CMK (cell line): ENCODE measurements at regions not wholly inside any gene's neighbourhood (a gene's known extent, or its start where the extent isn't known, plus 50 kb on each side); places are given as distances from the start of the nearest gene placed in this dataset.

Experiments
- DNase-seq: peaks from one replicate; pipeline ENCODE4 v3.0.0-alpha.2; 2010; ENCODE audit warnings: low read depth

DNA sequence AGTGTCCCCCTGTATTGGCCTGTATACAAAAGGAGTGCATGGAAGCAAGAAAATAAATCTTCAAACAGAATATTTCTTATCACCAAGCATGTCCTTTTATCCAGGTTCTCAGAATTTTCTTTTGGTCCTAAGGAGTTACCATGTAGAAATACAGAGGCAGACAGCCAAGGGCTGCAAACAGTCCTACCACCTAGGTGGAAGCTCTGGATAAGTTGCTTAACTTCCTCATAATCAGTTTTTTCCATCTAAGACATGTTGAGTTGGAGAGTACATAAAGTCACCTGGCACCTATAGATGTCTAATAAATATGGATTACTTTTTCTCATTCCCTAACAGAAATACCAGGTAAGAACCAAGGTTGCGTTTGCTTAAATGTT, 57.0 kb upstream of the BLID start:
- no peak for DNase-seq

DNA sequence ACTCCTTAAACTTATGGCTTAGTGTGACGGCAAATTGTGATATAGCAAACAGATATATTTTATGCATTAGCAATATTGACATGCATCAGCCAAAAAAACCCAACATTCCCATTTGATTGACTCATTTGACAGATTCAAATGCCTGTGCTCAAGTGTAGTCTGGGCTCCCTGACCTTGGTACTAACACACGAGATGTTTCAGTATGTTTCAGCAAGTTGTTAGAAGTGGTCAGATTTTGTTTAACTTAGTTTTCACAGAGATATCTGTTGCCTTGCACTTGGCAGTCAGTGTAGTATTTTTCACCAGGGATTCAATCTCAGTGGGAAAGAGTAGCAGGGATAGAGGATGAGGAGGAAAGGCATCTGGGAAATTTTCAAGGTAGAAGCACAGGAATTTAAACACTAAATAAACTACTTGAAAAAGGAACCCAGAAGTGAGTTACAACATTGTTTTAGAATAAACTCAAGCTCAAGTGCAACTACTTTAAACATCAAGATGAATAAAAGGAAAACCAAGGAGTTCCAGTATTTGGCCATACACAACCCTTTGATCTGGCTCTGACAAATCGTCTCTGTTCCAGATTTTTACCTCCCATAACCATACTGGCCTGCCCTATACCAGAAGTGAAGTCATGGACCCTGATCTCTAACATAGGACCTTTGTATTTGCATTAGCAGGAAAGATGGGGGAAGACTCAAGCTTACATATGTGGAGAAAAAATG, 56.5 kb upstream of the BLID start:
- no peak for DNase-seq

DNA sequence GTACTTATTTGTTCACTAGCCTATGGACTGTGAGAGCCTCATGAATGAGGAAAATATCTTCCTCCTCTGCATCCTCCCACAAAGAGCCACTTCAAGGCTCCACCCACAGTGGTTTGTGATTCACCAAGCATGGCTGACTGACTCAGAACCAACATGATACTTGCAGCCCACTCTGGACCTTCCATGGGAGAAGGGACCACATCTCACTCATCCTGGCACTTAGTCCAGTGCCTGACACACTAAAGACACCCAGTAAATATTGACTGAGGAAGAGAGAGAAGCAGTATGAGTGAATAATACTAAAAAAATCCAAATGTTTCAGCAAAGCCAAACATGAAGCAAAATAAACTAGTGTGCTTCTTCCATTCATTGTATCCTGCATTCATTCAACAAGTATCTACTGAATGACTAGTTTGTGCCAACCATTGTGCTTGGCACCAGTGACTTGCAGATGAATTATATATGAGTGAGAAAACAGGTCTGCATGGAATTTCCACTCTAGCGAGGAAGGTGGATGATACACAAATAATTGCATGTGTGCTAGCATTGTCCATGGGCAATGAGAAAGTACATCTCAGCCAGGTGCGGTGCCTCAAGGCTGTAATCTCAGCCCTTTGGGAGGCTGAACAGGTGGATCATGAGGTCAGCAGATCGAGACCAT, 54.9 kb upstream of the BLID start:
- DNase-seq, result no peak

DNA sequence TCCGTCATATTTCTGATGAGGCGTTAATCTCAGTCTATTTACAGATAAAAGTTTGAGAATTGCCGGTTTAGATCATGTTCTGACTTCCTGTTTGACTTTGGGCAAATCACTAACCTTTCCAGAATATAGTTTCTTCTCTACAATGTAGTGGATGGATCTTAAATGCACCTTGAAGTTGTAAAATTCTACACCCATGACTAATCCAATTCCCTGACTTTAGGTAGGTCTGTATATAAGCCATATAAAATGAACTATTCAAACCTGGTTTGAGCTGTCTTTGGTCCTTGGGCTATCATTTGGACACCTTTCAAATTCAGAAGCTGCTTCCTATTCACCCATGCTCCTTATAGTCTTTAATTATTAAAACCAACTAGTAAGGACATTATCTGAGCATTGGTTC, 52.2 kb upstream of the BLID start:
- DNase-seq, result no peak

DNA sequence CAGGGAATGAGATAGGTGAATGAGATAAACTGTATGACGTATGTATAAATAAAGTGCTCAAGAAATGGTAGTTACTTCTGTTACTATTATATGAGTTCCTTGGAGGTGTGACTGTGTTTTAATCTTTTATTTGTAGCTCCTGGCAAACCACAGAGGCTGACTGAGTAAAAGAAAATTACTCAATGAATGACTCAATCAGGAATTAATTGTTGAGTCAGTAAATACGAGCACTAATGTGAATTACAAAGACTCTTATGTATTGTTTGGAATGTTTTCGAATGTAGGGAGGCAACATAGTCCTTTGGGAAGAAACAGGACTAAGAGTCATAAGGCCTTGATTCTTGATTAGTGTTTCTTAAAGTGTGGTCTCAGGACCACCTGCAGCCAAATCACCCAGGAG, 51.1 kb upstream of the BLID start:
- DNase-seq, result no peak

DNA sequence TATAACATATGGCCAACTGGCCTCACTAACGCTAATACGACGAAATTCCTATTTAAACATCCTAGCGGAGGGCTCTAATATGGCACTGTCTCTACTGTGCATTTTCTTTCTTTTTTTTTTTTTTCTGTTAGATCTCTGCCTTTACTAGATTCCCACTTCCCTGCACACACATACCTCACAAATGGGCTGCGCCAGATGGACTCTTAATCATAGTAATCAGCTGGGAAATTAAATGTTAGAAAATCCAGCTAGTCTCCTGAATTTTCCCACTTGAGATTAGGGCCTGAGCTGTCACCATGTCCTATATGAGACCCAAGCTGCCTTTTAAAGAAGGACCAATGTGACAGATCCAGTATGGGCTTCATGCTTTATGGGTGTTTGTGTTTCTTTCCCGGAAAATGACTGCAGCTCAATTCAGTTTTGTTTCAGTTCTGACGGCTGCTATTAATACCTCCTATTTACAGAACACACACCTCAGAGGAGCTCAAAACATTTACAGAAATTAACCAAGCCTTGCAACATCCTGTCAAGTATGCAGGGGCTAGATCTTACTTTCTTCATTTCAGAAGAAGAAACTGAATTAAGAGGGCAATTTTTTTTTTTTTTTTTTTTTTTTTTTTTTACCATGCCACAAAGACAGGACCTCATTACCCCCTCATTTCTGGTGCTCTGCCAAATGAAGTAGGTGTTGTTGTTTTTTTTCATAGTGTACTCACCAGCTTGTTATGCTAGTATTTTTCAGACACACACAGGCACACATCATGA, 49.8 kb upstream of the BLID start:
- no peak for DNase-seq
